ENCODE measurements at regions not wholly inside any gene's neighbourhood (a gene's known extent, or its start where the extent isn't known, plus 50 kb on each side); places are given as distances from the start of the nearest gene placed in this dataset.

DNA sequence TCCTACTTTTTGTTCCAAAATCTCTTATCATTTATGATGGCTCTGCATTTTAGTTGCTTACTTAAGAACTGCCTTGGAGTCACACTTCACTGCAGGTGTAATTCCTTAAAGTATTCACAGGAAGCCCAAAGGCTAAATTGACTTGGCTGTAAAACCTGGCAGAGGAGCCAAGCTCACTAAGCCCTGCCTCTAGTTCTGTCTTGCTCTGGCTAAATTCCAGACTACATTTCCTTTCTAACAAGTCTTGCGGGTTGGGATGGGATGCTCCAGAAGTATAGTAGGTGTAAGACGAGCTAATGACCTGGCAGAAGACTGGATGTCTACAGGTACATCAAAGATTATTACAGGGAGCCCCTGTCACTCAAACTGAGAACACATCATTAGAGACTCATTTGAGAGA lies 924.0 kb upstream of the INTU start:
- TF ChIP-seq, protein P1, sequence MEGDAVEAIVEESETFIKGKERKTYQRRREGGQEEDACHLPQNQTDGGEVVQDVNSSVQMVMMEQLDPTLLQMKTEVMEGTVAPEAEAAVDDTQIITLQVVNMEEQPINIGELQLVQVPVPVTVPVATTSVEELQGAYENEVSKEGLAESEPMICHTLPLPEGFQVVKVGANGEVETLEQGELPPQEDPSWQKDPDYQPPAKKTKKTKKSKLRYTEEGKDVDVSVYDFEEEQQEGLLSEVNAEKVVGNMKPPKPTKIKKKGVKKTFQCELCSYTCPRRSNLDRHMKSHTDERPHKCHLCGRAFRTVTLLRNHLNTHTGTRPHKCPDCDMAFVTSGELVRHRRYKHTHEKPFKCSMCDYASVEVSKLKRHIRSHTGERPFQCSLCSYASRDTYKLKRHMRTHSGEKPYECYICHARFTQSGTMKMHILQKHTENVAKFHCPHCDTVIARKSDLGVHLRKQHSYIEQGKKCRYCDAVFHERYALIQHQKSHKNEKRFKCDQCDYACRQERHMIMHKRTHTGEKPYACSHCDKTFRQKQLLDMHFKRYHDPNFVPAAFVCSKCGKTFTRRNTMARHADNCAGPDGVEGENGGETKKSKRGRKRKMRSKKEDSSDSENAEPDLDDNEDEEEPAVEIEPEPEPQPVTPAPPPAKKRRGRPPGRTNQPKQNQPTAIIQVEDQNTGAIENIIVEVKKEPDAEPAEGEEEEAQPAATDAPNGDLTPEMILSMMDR (IDR thresholded peaks at IDR 0.05; ENCODE audit: low read length), result no peak
- TF ChIP-seq EZH2 (optimal IDR thresholded peaks at IDR 0.05; ENCODE audit: low read depth, low read length) (no peak), EZH2phosphoT487 (IDR thresholded peaks at IDR 0.05; ENCODE audit: low read length) (no peak)
